ENCODE measurements at regions not wholly inside any gene's neighbourhood (a gene's known extent, or its start where the extent isn't known, plus 50 kb on each side); places are given as distances from the start of the nearest gene placed in this dataset.

DNA sequence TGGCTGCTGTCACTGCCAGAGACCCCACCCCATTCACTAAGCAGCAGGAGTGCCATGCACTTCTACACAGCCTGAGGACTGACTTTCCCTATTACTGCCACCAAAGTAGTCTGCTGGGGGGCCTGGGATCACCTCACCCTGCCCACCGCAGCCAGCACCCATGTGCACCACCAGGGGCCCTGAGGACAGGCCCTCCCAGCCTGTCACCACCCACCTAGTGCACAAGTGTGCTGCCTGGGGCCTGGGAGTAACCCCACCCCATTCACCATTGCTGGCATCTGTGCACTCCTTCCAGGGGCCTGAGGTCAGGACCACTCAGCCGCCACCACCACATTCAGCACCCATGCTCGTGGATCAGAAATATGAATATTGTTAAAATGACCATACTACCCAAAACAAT lies 247.8 kb upstream of the NCKAP5 start:
- Mint-ChIP-seq H3K9me3 (no peaks in the 10 kb centered on the region), H3K27ac (no peak overlapping the region), H3K27me3 (ENCODE audit: insufficient read depth) (peaks cover 26% of the 10 kb centered on the region), H3K36me3 (ENCODE audit: low read depth) (no peaks in the 10 kb centered on the region), H3K4me3 (no peak overlapping the region), H3K4me1 (no peaks in the 10 kb centered on the region)
- Histone ChIP-seq H3K27ac (ENCODE audit: low read depth, low read length) (no peak overlapping the region), H3K9ac (ENCODE audit: extremely low read depth, low read length, poor library complexity, severe bottlenecking) (no peak overlapping the region), H3K36me3 (ENCODE audit: control insufficient read depth, insufficient read depth, low read length) (no peaks in the 10 kb centered on the region), H3K4me3 (ENCODE audit: low read length) (no peak overlapping the region), H3K27me3 (ENCODE audit: control insufficient read depth, insufficient read depth, low read length, poor library complexity, severe bottlenecking) (peaks cover 21% of the 10 kb centered on the region), H3K4me1 (ENCODE audit: control insufficient read depth, insufficient read depth, low read length) (no peaks in the 10 kb centered on the region), H3K9me3 (ENCODE audit: control insufficient read depth, low read length) (no peaks in the 10 kb centered on the region)
- TF ChIP-seq, protein P1, sequence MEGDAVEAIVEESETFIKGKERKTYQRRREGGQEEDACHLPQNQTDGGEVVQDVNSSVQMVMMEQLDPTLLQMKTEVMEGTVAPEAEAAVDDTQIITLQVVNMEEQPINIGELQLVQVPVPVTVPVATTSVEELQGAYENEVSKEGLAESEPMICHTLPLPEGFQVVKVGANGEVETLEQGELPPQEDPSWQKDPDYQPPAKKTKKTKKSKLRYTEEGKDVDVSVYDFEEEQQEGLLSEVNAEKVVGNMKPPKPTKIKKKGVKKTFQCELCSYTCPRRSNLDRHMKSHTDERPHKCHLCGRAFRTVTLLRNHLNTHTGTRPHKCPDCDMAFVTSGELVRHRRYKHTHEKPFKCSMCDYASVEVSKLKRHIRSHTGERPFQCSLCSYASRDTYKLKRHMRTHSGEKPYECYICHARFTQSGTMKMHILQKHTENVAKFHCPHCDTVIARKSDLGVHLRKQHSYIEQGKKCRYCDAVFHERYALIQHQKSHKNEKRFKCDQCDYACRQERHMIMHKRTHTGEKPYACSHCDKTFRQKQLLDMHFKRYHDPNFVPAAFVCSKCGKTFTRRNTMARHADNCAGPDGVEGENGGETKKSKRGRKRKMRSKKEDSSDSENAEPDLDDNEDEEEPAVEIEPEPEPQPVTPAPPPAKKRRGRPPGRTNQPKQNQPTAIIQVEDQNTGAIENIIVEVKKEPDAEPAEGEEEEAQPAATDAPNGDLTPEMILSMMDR (conservative IDR thresholded peaks at IDR 0.05): no peak
- DNase-seq: no peak
- WGBS, 2 experiments (ENCODE audit: insufficient coverage in 1 of 2, insufficient read length in 1 of 2): 62% methylated on average over 3 of the region's 3 CpGs; no CpG with 5 or more reads in 1 of the 2 experiments

DNA sequence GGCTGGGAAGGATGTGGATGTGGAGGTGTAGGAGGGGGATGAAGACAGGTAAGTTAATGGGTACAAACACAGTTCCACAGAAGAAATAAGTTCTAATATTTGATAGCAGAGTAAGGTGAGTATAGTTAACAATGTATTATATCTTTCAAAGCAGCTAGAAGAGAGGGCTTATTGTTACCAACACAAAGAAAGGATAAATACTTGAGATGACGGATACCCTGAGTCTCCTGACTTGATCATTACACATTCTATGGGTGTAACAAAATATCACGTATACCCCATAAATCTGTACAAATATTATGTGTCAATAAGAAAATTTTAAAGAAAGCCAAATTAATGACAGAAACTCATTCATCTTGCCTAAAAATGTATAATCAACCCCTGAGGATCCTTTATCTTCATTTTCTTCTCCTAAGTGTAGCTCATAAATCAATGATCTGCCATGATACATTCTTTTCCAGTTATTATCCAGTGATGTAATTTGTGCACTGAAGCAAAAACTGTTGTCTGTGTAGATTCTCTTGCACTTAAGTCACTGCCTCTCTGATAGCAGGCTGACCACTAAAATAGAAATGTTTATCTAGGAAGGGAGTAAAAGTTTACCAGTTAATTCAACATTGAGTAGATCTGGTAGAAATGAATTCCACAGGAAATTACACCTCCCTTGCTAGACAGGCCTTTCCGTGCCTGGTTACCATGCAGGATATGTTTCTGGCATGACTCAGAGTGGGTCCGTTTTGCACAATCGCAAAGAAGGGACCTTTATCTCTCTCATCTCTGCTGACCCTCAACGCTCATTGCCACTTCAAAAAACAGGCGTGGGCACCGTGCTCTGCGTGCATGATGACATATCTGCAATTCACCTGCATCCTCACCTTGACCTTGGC lies 249.7 kb upstream of the NCKAP5 start:
- H3K4me1 ChIP-seq (ENCODE audit: control insufficient read depth, insufficient read depth, low read length): no peaks in the 10 kb centered on the region
- H3K4me1 Mint-ChIP-seq: no peaks in the 10 kb centered on the region
- no peaks in the 10 kb centered on the region for H3K9me3 ChIP-seq (ENCODE audit: control insufficient read depth, low read length)
- DNase-seq: no peak
- H3K9ac ChIP-seq (ENCODE audit: extremely low read depth, low read length, poor library complexity, severe bottlenecking): no peak overlapping the region
- H3K4me3 ChIP-seq (ENCODE audit: low read length): no peak overlapping the region
- no peak overlapping the region for H3K27ac Mint-ChIP-seq
- H3K36me3 ChIP-seq (ENCODE audit: control insufficient read depth, insufficient read depth, low read length): no peaks in the 10 kb centered on the region
- peaks cover 2% of the 10 kb centered on the region for H3K27me3 ChIP-seq (ENCODE audit: control insufficient read depth, insufficient read depth, low read length, poor library complexity, severe bottlenecking)
- WGBS, 2 experiments (ENCODE audit: insufficient coverage in 1 of 2, insufficient read length in 1 of 2): 81 to 100% methylated on average over 1 to 9 of the region's 9 CpGs
- no peak overlapping the region for H3K4me3 Mint-ChIP-seq
- H3K27ac ChIP-seq (ENCODE audit: low read depth, low read length): no peak overlapping the region
- peaks cover 7% of the 10 kb centered on the region for H3K27me3 Mint-ChIP-seq (ENCODE audit: insufficient read depth)
- no peaks in the 10 kb centered on the region for H3K36me3 Mint-ChIP-seq (ENCODE audit: low read depth)
- TF ChIP-seq, protein P1 (conservative IDR thresholded peaks at IDR 0.05): no peak
- H3K9me3 Mint-ChIP-seq: no peaks in the 10 kb centered on the region

DNA sequence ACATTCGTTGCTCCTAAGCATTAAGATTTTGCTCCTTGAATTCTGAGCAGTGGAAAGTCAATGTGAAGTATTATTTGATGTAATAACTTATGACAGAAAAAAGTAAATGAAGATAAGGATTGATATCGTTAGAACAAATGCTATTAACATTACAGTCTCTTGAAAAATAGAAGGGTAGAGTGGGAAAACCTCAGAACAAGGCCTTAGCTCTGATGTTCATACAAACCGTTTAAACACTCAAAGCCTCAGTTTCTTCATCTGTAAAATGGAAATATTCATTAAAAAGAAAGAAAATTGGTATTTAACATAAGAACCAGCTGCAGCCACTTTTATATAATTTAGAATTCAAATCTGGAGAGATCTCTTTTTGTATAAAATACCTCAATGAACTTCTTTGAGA lies 250.4 kb upstream of the NCKAP5 start:
- Mint-ChIP-seq H3K27ac (no peak overlapping the region), H3K4me1 (no peaks in the 10 kb centered on the region), H3K4me3 (no peak overlapping the region), H3K27me3 (ENCODE audit: insufficient read depth) (peaks cover 6% of the 10 kb centered on the region), H3K9me3 (no peaks in the 10 kb centered on the region), H3K36me3 (ENCODE audit: low read depth) (no peaks in the 10 kb centered on the region)
- Histone ChIP-seq H3K27ac (ENCODE audit: low read depth, low read length) (no peak overlapping the region), H3K27me3 (ENCODE audit: control insufficient read depth, insufficient read depth, low read length, poor library complexity, severe bottlenecking) (no peaks in the 10 kb centered on the region), H3K36me3 (ENCODE audit: control insufficient read depth, insufficient read depth, low read length) (no peaks in the 10 kb centered on the region), H3K4me1 (ENCODE audit: control insufficient read depth, insufficient read depth, low read length) (no peaks in the 10 kb centered on the region), H3K9ac (ENCODE audit: extremely low read depth, low read length, poor library complexity, severe bottlenecking) (no peak overlapping the region), H3K9me3 (ENCODE audit: control insufficient read depth, low read length) (no peaks in the 10 kb centered on the region), H3K4me3 (ENCODE audit: low read length) (no peak overlapping the region)
- WGBS, 2 experiments (ENCODE audit: insufficient coverage in 1 of 2, insufficient read length in 1 of 2): 100% methylated on average over 2 to 3 of the region's 3 CpGs
- TF ChIP-seq, protein P1 (conservative IDR thresholded peaks at IDR 0.05): no peak
- DNase-seq: no peak
